ENCODE measurements at regions not wholly inside any gene's neighbourhood (a gene's known extent, or its start where the extent isn't known, plus 50 kb on each side); places are given as distances from the start of the nearest gene placed in this dataset.

DNA sequence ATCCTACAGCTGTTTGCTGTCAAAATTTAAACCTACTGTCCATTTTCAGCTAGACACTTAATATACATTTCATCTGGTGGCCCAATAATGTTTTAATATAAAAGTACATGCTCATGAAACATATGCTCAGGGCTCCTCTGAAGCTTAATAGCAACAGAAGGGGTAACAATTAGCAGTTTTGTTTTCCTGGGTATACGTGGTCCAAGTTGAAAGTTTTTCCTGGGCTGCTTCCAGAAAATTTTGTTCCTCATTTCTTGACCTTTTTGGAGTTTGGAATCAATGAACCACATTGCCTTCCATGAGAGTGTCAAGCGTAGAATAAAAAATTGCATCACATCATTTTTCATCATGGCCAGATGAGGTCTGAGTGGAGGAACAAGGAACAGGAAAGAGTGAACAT lies 537.3 kb upstream of the MGMT start:
- H3K36me3 ChIP-seq (replicated peaks; ENCODE audit: low read depth, low read length) = no peaks in the 10 kb centered on the region
- no peaks in the 10 kb centered on the region for H3K79me2 ChIP-seq (ENCODE audit: low read length)
- no peaks in the 10 kb centered on the region for H3K4me1 ChIP-seq (ENCODE audit: low read length)
- no peaks in the 10 kb centered on the region for H4K20me1 ChIP-seq (ENCODE audit: insufficient read depth, low read length)
- TF ChIP-seq, protein P1, sequence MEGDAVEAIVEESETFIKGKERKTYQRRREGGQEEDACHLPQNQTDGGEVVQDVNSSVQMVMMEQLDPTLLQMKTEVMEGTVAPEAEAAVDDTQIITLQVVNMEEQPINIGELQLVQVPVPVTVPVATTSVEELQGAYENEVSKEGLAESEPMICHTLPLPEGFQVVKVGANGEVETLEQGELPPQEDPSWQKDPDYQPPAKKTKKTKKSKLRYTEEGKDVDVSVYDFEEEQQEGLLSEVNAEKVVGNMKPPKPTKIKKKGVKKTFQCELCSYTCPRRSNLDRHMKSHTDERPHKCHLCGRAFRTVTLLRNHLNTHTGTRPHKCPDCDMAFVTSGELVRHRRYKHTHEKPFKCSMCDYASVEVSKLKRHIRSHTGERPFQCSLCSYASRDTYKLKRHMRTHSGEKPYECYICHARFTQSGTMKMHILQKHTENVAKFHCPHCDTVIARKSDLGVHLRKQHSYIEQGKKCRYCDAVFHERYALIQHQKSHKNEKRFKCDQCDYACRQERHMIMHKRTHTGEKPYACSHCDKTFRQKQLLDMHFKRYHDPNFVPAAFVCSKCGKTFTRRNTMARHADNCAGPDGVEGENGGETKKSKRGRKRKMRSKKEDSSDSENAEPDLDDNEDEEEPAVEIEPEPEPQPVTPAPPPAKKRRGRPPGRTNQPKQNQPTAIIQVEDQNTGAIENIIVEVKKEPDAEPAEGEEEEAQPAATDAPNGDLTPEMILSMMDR (IDR thresholded peaks at IDR 0.05; ENCODE audit: low read depth, low read length) = no peak
- TF ChIP-seq EZH2phosphoT487 (IDR thresholded peaks at IDR 0.05; ENCODE audit: low read depth) = no peak
- no peak overlapping the region for H3K4me2 ChIP-seq (ENCODE audit: low read length)
- H3K27me3 ChIP-seq (ENCODE audit: low read depth, low read length) = no peaks in the 10 kb centered on the region
- H2AFZ ChIP-seq (ENCODE audit: low read depth, low read length) = no peak overlapping the region
- H3K9ac ChIP-seq (ENCODE audit: low read length) = no peak overlapping the region
- no peak overlapping the region for H3K27ac ChIP-seq (ENCODE audit: low read length)
- no peak overlapping the region for H3K4me3 ChIP-seq (ENCODE audit: low read length)
- H3K9me3 ChIP-seq (ENCODE audit: insufficient read depth, low read length) = no peaks in the 10 kb centered on the region

DNA sequence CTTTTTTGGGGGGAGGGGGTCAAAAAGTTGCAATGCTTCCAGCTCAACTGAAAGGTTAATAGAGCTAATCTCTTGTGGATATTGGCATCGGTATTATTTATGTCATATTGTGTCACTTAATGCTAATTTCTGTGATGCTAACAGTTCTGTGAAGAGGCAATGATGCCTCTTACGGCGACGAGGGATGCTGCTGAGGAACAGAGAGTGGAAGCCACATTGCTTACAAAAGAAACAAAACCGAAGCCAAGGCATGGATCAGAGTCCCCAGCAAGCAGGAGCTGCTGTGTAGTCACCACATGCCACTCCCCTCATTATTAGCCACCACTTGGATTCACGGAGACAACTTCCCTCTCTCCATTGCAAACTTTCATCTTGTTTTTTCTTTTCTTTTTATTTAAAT lies 536.5 kb upstream of the MGMT start:
- no peak overlapping the region for H3K27ac ChIP-seq (ENCODE audit: low read length)
- no peaks in the 10 kb centered on the region for H3K36me3 ChIP-seq (replicated peaks; ENCODE audit: low read depth, low read length)

DNA sequence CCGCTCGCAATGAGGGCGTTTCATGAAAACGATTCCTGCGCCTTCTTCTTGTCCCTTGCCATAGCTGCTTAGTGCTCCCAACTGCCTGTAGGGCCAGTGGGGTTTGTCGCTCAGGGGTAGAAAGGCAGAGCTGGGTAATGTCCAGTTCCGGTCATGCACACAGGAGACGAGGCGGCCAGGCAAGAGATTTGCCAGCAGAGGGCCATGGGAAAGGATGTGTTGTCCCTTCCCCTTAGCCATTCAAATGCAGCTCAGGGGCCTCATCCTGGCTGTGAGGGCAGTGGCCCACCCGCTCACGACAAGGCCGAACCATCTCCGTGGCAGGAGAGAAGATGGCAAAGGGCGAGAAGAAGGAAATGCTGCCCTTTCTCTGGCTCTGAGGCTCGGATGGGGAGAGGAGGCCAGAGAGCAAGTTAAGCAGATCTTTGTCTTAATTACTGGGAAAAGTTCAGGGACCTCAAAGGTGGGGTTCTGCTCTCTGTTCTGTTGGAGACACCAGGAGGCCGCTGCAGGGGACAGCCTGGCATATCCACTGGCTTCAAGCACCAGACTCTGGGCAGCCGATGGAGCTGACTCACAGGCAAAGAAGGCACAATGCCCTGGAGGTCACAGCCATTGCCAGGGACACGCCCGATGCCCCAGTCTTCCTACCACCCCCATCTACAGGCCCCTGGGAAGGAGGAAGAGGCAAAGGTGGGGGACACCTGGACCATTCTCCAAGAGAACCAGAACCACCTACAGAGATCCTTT lies 534.8 kb upstream of the MGMT start:
- no peak overlapping the region for H3K9ac ChIP-seq (ENCODE audit: low read length)
- no peaks in the 10 kb centered on the region for H4K20me1 ChIP-seq (ENCODE audit: insufficient read depth, low read length)
- no peaks in the 10 kb centered on the region for H3K79me2 ChIP-seq (ENCODE audit: low read length)
- H3K27ac ChIP-seq (ENCODE audit: low read length) = no peak overlapping the region
- no peaks in the 10 kb centered on the region for H3K9me3 ChIP-seq (ENCODE audit: insufficient read depth, low read length)
- H3K4me3 ChIP-seq (ENCODE audit: low read length) = no peak overlapping the region
- H3K4me2 ChIP-seq (ENCODE audit: low read length) = no peak overlapping the region
- TF ChIP-seq, protein P1 (IDR thresholded peaks at IDR 0.05; ENCODE audit: low read depth, low read length) = no peak
- no peak for TF ChIP-seq EZH2phosphoT487 (IDR thresholded peaks at IDR 0.05; ENCODE audit: low read depth)
- H3K4me1 ChIP-seq (ENCODE audit: low read length) = no peaks in the 10 kb centered on the region
- no peaks in the 10 kb centered on the region for H3K27me3 ChIP-seq (ENCODE audit: low read depth, low read length)
- no peak overlapping the region for H2AFZ ChIP-seq (ENCODE audit: low read depth, low read length)
- no peaks in the 10 kb centered on the region for H3K36me3 ChIP-seq (replicated peaks; ENCODE audit: low read depth, low read length)

More for the DNA sequence above, 536.5 kb upstream of the MGMT start:
- Histone ChIP-seq H2AFZ (ENCODE audit: low read depth, low read length) (no peak overlapping the region), H3K27me3 (ENCODE audit: low read depth, low read length) (no peaks in the 10 kb centered on the region), H3K4me2 (ENCODE audit: low read length) (no peak overlapping the region), H3K4me3 (ENCODE audit: low read length) (no peak overlapping the region), H3K79me2 (ENCODE audit: low read length) (no peaks in the 10 kb centered on the region), H3K9me3 (ENCODE audit: insufficient read depth, low read length) (no peaks in the 10 kb centered on the region), H3K4me1 (ENCODE audit: low read length) (no peaks in the 10 kb centered on the region), H4K20me1 (ENCODE audit: insufficient read depth, low read length) (no peaks in the 10 kb centered on the region), H3K9ac (ENCODE audit: low read length) (no peak overlapping the region)
- TF ChIP-seq, protein P1 (IDR thresholded peaks at IDR 0.05; ENCODE audit: low read depth, low read length) = no peak
- TF ChIP-seq EZH2phosphoT487 (IDR thresholded peaks at IDR 0.05; ENCODE audit: low read depth) = no peak

DNA sequence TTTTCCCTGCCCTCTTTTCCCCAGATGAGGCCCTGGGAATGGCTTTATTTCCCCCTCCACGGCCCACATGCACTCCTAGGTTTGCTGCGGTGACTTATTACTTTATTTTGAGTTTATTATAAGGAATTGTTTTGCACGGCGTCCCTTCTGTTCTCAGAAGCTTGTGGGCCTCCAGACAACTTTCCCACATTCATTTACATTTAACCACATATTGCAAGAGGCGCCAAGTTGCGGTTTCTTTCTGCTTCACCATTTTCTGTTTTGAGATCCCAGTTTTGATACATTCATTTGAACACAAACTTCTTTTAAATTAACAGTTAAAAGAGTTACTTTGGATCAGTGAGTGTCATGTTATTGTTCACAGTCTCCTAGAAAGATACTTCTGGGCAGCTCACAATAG lies 532.5 kb upstream of the MGMT start:
- Histone ChIP-seq H3K27ac (ENCODE audit: low read length) (no peak overlapping the region), H3K9me3 (ENCODE audit: insufficient read depth, low read length) (no peaks in the 10 kb centered on the region), H3K36me3 (replicated peaks; ENCODE audit: low read depth, low read length) (no peaks in the 10 kb centered on the region), H3K27me3 (ENCODE audit: low read depth, low read length) (no peaks in the 10 kb centered on the region), H3K9ac (ENCODE audit: low read length) (no peak overlapping the region), H4K20me1 (ENCODE audit: insufficient read depth, low read length) (no peaks in the 10 kb centered on the region), H2AFZ (ENCODE audit: low read depth, low read length) (no peak overlapping the region), H3K4me2 (ENCODE audit: low read length) (no peak overlapping the region), H3K79me2 (ENCODE audit: low read length) (no peaks in the 10 kb centered on the region), H3K4me3 (ENCODE audit: low read length) (no peak overlapping the region), H3K4me1 (ENCODE audit: low read length) (no peaks in the 10 kb centered on the region)
- TF ChIP-seq, protein P1 (IDR thresholded peaks at IDR 0.05; ENCODE audit: low read depth, low read length) = no peak
- no peak for TF ChIP-seq EZH2phosphoT487 (IDR thresholded peaks at IDR 0.05; ENCODE audit: low read depth)

All from OCI-LY3 (cell line).